NCI-H2196 treated with DMSO at 0.1 percent for 48 hours (cell line): ENCODE measurements at regions not wholly inside any gene's neighbourhood (a gene's known extent, or its start where the extent isn't known, plus 50 kb on each side); places are given as distances from the start of the nearest gene placed in this dataset.

Source experiments
- DNase-seq: peaks from one replicate; lab custom pipeline; 2025; ENCODE audit not compliant: unreplicated experiment; lab: John Stamatoyannopoulos, UW

- no peak for DNase-seq
Measured at GRCh38 chr6:113381232-113381631, 475.9 kb upstream of the MARCKS start.

GRCh38 chr6:113381959-113382358, 475.2 kb upstream of the MARCKS start:
- peak; percentile 49 for DNase-seq

GRCh38 chr6:113383701-113384100, 473.4 kb upstream of the MARCKS start:
- no peak for DNase-seq

- no peak for DNase-seq
Measured at GRCh38 chr6:113385020-113385431, 472.1 kb upstream of the MARCKS start.

- DNase-seq: no peak
Measured at GRCh38 chr6:113388996-113389395, 468.1 kb upstream of the MARCKS start.

GRCh38 chr6:113392551-113393055, 464.5 kb upstream of the MARCKS start:
- DNase-seq: no peak

GRCh38 chr6:113394216-113394615, 462.9 kb upstream of the MARCKS start:
- DNase-seq: no peak

- no peak for DNase-seq
Measured at GRCh38 chr6:113394729-113395128, 462.4 kb upstream of the MARCKS start.

- DNase-seq: no peak
Measured at GRCh38 chr6:113396730-113397129, 460.4 kb upstream of the MARCKS start.

- DNase-seq: no peak
Measured at GRCh38 chr6:113397236-113397635, 459.9 kb upstream of the MARCKS start.

- DNase-seq: no peak
Measured at GRCh38 chr6:113401231-113401630, 455.9 kb upstream of the MARCKS start.

- DNase-seq: no peak
Measured at GRCh38 chr6:113402544-113402943, 454.6 kb upstream of the MARCKS start.

- no peak for DNase-seq
Measured at GRCh38 chr6:113403966-113404595, 453.1 kb upstream of the MARCKS start.

- DNase-seq: no peak
Measured at GRCh38 chr6:113405326-113406047, 451.7 kb upstream of the MARCKS start.

- DNase-seq: no peak
Measured at GRCh38 chr6:113406048-113406695, 451.0 kb upstream of the MARCKS start.

GRCh38 chr6:113411011-113411410, 446.1 kb upstream of the MARCKS start:
- DNase-seq: no peak

GRCh38 chr6:113412589-113413357, 444.4 kb upstream of the MARCKS start:
- no peak for DNase-seq

- DNase-seq: no peak
Measured at GRCh38 chr6:113414511-113414910, 442.6 kb upstream of the MARCKS start.

- no peak for DNase-seq
Measured at GRCh38 chr6:113416170-113416569, 441.0 kb upstream of the MARCKS start.

GRCh38 chr6:113420290-113420689, 436.9 kb upstream of the MARCKS start:
- no peak for DNase-seq

GRCh38 chr6:113421997-113422396, 435.1 kb upstream of the MARCKS start:
- no peak for DNase-seq
